ENCODE measurements at regions not wholly inside any gene's neighbourhood (a gene's known extent, or its start where the extent isn't known, plus 50 kb on each side); places are given as distances from the start of the nearest gene placed in this dataset.

GRCh38 chr15:96409215-96410138, 79.0 kb downstream of the NR2F2 start:
- H3K9me2 ChIP-seq (ENCODE audit: insufficient read depth), result no peaks in the 10 kb centered on the region
- H3K36me3 ChIP-seq (ENCODE audit: low read depth), result no peaks in the 10 kb centered on the region
- no peaks in the 10 kb centered on the region for H3F3A ChIP-seq (ENCODE audit: insufficient read depth)
- peak; percentile 42 for DNase-seq
- H3K27me3 ChIP-seq (replicated peaks; ENCODE audit: insufficient read depth), result peaks cover 88% of the 10 kb centered on the region
- 0 out of 2 replicates have a peak, but pooled peaks cover 7% of the 10 kb centered on the region for H3K4me1 ChIP-seq (ENCODE audit: insufficient read depth)
- no peaks in the 10 kb centered on the region for H3K9me3 ChIP-seq (ENCODE audit: low read depth)
- peak overlapping the region; percentile 65 for H3K4me2 ChIP-seq (ENCODE audit: unreplicated experiment)
- peak overlapping the region; percentile 51 for H2AFZ ChIP-seq
- H3K9ac ChIP-seq, result no peak overlapping the region
- WGBS, 2 experiments (ENCODE audit: low coverage in 1 of 2, low lambda C conversion rate in 2 of 2, missing lambda C conversion rate in 2 of 2), result 3 to 5% methylated on average over 46 to 72 of the region's 77 CpGs
- H3K4me3 ChIP-seq, result peak overlapping the region; percentile 51
- in situ Hi-C loops (cut with MboI), result no loop called here
- no peaks in the 10 kb centered on the region for H3K79me2 ChIP-seq (ENCODE audit: insufficient read depth)
- TF ChIP-seq EZH2 (IDR thresholded peaks at IDR 0.05; ENCODE audit: insufficient read depth, poor library complexity, severe bottlenecking) (peak; percentile 100), EZH2phosphoT487 (IDR thresholded peaks at IDR 0.05; ENCODE audit: insufficient read depth, low read depth) (peak; percentile 37)
- no peak overlapping the region for H3K27ac ChIP-seq
- no peaks in the 10 kb centered on the region for H4K20me1 ChIP-seq (ENCODE audit: insufficient read depth)

DNA sequence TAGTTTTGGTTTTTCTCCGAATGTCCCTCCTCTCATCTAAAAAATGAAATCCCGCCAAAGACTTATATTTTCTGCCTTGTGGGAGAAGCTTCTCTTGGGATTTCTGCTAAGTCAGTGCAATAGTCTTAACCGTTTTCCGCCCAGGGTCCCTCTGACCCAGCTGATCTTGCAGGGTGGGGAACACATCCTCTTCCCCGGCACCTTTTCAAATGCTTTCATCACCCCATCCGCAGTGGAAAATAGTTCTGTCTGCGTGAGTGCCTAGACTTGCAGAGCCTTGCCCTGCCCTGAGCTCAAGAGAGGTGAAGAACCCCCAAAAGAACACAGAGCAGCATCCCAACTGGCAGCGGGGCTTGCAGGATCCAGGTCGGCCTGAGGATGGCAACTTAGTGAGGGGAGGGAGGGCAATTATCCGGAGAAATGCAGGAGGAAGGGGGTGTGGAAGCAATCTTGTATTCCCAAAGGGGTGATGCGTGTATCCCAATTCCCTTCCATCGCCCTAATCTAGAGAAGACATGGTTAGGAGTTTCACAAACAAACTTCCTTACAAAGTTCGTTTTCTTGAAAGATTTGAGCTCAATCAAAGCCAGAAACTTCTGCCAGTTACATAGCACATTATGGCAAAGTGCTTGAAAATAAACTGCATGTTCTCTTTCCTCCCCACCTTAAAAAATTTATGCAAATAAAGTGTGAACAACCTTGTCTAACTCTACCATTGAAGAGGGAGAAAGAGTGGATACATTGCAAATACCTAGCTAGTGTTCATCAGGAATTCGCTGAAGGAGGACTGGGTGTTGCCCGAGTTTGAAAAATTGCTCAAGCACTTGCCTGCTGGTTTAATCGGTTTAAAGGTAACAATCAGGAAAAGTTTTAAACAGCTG, 79.9 kb downstream of the NR2F2 start:
- Histone ChIP-seq H4K20me1 (ENCODE audit: insufficient read depth) (no peaks in the 10 kb centered on the region), H3K9ac (no peak overlapping the region), H3K79me2 (ENCODE audit: insufficient read depth) (no peaks in the 10 kb centered on the region), H3K4me1 (ENCODE audit: insufficient read depth) (0 out of 2 replicates have a peak, but pooled peaks cover 7% of the 10 kb centered on the region), H3K4me3 (no peak overlapping the region), H3K9me3 (ENCODE audit: low read depth) (no peaks in the 10 kb centered on the region), H3F3A (ENCODE audit: insufficient read depth) (no peaks in the 10 kb centered on the region), H3K36me3 (ENCODE audit: low read depth) (no peaks in the 10 kb centered on the region), H3K9me2 (ENCODE audit: insufficient read depth) (no peaks in the 10 kb centered on the region), H3K27me3 (replicated peaks; ENCODE audit: insufficient read depth) (peaks cover 93% of the 10 kb centered on the region), H3K27ac (no peak overlapping the region), H3K4me2 (ENCODE audit: unreplicated experiment) (no peak overlapping the region), H2AFZ (no peak overlapping the region)
- peak; percentile 17 for DNase-seq
- in situ Hi-C loops (cut with MboI), result no loop called here
- TF ChIP-seq EZH2 (IDR thresholded peaks at IDR 0.05; ENCODE audit: insufficient read depth, poor library complexity, severe bottlenecking) (peak; percentile 32), EZH2phosphoT487 (IDR thresholded peaks at IDR 0.05; ENCODE audit: insufficient read depth, low read depth) (0 out of 2 replicates have a peak, but pooled peaks have one; percentile 79)
- WGBS, 2 experiments (ENCODE audit: low coverage in 1 of 2, low lambda C conversion rate in 2 of 2, missing lambda C conversion rate in 2 of 2), result 15 to 19% methylated on average over 16 of the region's 16 CpGs

DNA sequence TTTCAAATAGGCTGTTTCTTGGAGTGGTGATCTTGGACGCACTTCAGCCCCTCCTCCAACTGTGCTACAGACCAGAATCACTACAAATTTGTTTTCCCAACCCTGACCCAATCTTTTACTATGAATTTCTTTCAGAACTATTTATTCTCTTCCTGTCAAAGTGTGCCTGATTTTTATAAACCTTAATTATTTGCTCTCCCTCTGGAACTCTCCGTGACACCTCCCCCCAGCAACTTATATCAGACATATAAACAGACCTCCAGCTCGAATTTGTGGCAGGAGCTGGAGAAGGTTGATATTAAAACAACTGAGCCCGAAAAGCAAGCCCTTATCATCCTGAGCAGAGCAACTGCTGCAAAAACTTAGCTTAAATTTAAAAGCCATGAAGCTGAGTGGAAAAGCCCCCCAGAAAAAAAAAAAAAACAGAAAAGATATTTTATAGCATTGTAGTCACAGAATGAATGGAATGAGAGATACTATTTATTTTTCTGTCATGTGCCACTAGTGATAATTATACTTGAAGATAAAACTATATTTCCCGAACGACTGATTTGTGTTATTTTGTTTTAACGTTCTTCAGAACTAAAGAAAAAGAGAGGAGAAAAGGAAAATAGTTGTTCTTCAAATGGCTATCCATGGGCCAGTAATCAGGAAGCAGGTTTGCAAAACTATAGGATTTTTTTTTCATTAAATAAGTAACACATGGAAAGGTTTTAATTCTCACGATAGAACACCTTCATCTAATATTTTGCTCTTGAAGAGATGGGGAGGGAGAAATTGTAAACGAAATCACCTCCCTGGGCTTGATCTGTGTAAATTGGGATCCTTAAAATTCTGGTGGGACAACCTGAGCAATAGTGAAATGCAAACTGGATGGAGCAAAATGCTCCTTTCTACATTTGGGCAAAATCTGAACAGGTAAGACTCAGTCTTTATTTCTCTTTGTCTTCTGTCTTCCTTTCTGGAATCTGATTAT, 80.8 kb downstream of the NR2F2 start:
- H3K27me3 ChIP-seq (replicated peaks; ENCODE audit: insufficient read depth), result peaks cover 100% of the 10 kb centered on the region
- TF ChIP-seq EZH2 (IDR thresholded peaks at IDR 0.05; ENCODE audit: insufficient read depth, poor library complexity, severe bottlenecking) (no peak), EZH2phosphoT487 (IDR thresholded peaks at IDR 0.05; ENCODE audit: insufficient read depth, low read depth) (no peak)
- in situ Hi-C loops (cut with MboI), result no loop called here

More for the DNA sequence above, 80.8 kb downstream of the NR2F2 start:
- H3F3A ChIP-seq (ENCODE audit: insufficient read depth), result no peaks in the 10 kb centered on the region
- H3K27ac ChIP-seq, result no peak overlapping the region
- no peaks in the 10 kb centered on the region for H4K20me1 ChIP-seq (ENCODE audit: insufficient read depth)
- no peak overlapping the region for H3K4me3 ChIP-seq
- no peak overlapping the region for H3K4me2 ChIP-seq (ENCODE audit: unreplicated experiment)
- WGBS, 2 experiments (ENCODE audit: low coverage in 1 of 2, low lambda C conversion rate in 2 of 2, missing lambda C conversion rate in 2 of 2), result 18 to 20% methylated on average over 9 of the region's 9 CpGs
- H3K9ac ChIP-seq, result no peak overlapping the region
- H3K79me2 ChIP-seq (ENCODE audit: insufficient read depth), result no peaks in the 10 kb centered on the region
- H3K4me1 ChIP-seq (ENCODE audit: insufficient read depth), result 0 out of 2 replicates have a peak, but pooled peaks cover 7% of the 10 kb centered on the region
- no peak overlapping the region for H2AFZ ChIP-seq
- no peaks in the 10 kb centered on the region for H3K9me3 ChIP-seq (ENCODE audit: low read depth)
- H3K36me3 ChIP-seq (ENCODE audit: low read depth), result no peaks in the 10 kb centered on the region
- no peak for DNase-seq
- H3K9me2 ChIP-seq (ENCODE audit: insufficient read depth), result no peaks in the 10 kb centered on the region

Data from GM23248 (cell line).